MCF 10A (cell line): ENCODE measurements at regions not wholly inside any gene's neighbourhood (a gene's known extent, or its start where the extent isn't known, plus 50 kb on each side); places are given as distances from the start of the nearest gene placed in this dataset.

Experiments
- BruUV-seq: library from RNA; stranded (reverse); fragments of 400-500 nt; replicated peaks from 2 replicates; lab custom pipeline; 2021; lab: Mats Ljungman, UMichigan
- CTCF ChIA-PET: fragments of 300-600 bp; sonication (Branson Sonifier 250); formaldehyde crosslinking; extraction: SDS; loops from one replicate; lab custom pipeline; 2021; ENCODE audit warnings: antibody characterized with exemption, inconsistent platforms; lab: Yijun Ruan, JAX
- POLR2A ChIA-PET: fragments of 300-600, 350-650 bp; sonication (Branson Sonifier 250); formaldehyde crosslinking; extraction: SDS; loops from one replicate; lab custom pipeline; 2020; ENCODE audit warnings: antibody characterized with exemption, inconsistent platforms; lab: Yijun Ruan, JAX
- DNase-seq: peaks from one replicate; pipeline ENCODE4 v3.0.0-alpha.2; 2018; ENCODE audit not compliant: unreplicated experiment
- H3K27ac Mint-ChIP-seq: one replicate; pipeline ENCODE4 v1.8.0; 2022; ENCODE audit warnings: mild to moderate bottlenecking, low read depth, mixed read lengths; ENCODE audit not compliant: unreplicated experiment
- H3K27me3 Mint-ChIP-seq: one replicate; pipeline ENCODE4 v1.8.0; 2022; ENCODE audit warnings: mixed read lengths; ENCODE audit not compliant: insufficient read depth, unreplicated experiment
- H3K36me3 Mint-ChIP-seq: one replicate; pipeline ENCODE4 v1.8.0; 2022; ENCODE audit warnings: mild to moderate bottlenecking, moderate library complexity, mixed read lengths; ENCODE audit not compliant: insufficient read depth, unreplicated experiment
- H3K4me1 Mint-ChIP-seq: one replicate; pipeline ENCODE4 v1.8.0; 2022; ENCODE audit warnings: mixed read lengths; ENCODE audit not compliant: insufficient read depth, unreplicated experiment
- H3K4me3 Mint-ChIP-seq: one replicate; pipeline ENCODE4 v1.8.0; 2022; ENCODE audit warnings: mild to moderate bottlenecking, moderate library complexity, mixed read lengths; ENCODE audit not compliant: unreplicated experiment
- H3K9me3 Mint-ChIP-seq: one replicate; pipeline ENCODE4 v1.8.0; 2022; ENCODE audit warnings: mixed read lengths; ENCODE audit not compliant: unreplicated experiment
- intact Hi-C: fragments of 100-400 bp; cut with micrococcal nuclease; formaldehyde crosslinking; loops from 2 replicates; pipeline ENCODE4 v1.14.1; 2022
- TF ChIP-seq, protein P1 (sequence below): fragments of 200-600 bp; IDR thresholded peaks from one replicate; pipeline ENCODE4 v1.8.0; 2022; ENCODE audit warnings: antibody characterized with exemption, mild to moderate bottlenecking; ENCODE audit not compliant: unreplicated experiment

DNA sequence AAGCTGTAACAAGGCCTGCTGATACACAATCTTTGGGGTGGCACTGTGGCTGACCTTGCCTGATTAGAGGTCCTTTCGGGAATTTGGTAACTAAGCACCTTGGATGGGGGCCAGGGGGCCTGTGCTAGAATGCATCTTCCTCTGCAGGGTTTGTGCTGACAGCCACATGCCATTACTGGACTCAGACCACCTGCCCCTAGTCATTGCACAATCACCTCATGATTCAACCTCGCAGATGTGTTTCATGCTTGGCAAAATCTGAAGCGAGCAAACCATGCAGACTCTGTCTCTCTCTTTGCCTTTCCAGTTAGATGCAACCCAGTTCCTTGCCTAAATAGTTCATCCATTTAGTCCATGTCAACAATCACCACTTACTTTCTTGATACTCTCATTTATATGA is 96.5 kb upstream of the ERCC6L2 start:
- peak; percentile 88 for DNase-seq

DNA sequence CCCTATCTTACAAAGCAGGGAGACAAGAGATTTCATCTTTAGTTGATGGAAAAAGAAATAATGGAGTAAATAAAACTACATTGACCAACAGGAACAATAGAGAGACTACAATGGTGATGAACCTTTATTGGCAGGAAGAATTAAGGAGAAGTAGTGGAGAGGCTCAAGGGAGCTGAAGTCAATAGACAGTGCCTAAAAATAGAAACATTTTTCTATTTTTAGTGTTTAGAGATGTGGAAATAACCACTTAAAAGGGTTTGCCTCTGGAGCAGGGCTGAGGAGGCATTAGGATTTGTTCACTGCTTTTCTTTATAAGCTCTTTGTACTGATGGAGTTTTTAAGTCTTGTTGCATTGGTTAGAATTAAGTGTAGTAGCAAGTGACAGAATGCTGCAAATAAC is 98.4 kb upstream of the ERCC6L2 start:
- Mint-ChIP-seq H3K36me3 (no peaks in the 10 kb centered on the region), H3K27ac (no peak overlapping the region), H3K9me3 (no peaks in the 10 kb centered on the region), H3K4me1 (peaks cover 21% of the 10 kb centered on the region), H3K27me3 (no peaks in the 10 kb centered on the region), H3K4me3 (no peak overlapping the region)
- ChIA-PET POLR2A (interaction anchor here (0.8 kb wide), 1 partner anchor 16 kb away, joined by 4 read pairs; no protein-coding TSS in a partner anchor), CTCF (interaction anchor here (0.7 to 1.0 kb wide), 2 partner anchors 41 to 277 kb away, joined by 3 read pairs; no protein-coding TSS in a partner anchor)
- DNase-seq: no peak
- no TSS peak for BruUV-seq
- TF ChIP-seq, protein P1, sequence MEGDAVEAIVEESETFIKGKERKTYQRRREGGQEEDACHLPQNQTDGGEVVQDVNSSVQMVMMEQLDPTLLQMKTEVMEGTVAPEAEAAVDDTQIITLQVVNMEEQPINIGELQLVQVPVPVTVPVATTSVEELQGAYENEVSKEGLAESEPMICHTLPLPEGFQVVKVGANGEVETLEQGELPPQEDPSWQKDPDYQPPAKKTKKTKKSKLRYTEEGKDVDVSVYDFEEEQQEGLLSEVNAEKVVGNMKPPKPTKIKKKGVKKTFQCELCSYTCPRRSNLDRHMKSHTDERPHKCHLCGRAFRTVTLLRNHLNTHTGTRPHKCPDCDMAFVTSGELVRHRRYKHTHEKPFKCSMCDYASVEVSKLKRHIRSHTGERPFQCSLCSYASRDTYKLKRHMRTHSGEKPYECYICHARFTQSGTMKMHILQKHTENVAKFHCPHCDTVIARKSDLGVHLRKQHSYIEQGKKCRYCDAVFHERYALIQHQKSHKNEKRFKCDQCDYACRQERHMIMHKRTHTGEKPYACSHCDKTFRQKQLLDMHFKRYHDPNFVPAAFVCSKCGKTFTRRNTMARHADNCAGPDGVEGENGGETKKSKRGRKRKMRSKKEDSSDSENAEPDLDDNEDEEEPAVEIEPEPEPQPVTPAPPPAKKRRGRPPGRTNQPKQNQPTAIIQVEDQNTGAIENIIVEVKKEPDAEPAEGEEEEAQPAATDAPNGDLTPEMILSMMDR: no peak
- intact Hi-C loops: no loop called here

More for the DNA sequence above, 96.5 kb upstream of the ERCC6L2 start:
- Mint-ChIP-seq H3K9me3 (no peaks in the 10 kb centered on the region), H3K4me1 (peaks cover 30% of the 10 kb centered on the region), H3K4me3 (no peak overlapping the region), H3K27me3 (no peaks in the 10 kb centered on the region), H3K27ac (no peak overlapping the region), H3K36me3 (no peaks in the 10 kb centered on the region)
- intact Hi-C loops: no loop called here
- TF ChIP-seq, protein P1: no peak
- CTCF ChIA-PET: interaction anchor here (0.6 kb wide), 2 partner anchors 37 to 268 kb away, joined by 3 to 4 read pairs; no protein-coding TSS in a partner anchor
- no TSS peak for BruUV-seq
- POLR2A ChIA-PET: interaction anchor here (0.6 to 1.5 kb wide), 2 partner anchors 10 to 122 kb away, joined by 3 read pairs; no protein-coding TSS in a partner anchor

DNA sequence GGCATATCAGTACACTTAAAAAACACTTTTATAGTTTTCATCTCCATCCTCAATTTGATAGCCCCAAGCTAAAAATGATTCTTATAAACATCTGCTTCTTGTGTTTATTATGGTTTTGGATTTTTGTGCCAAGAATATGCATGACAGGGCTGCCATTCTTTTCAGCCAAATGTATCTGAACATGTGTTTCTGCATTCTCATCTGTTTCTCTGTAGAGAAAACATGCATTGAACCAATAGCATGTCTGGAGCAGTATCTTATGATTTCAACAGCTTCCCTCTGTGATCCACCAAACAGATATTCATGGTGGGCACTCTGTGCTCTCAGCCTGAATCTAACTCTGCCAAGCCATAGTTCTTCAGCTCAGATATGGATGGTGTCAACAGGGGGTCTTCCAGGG is 99.3 kb upstream of the ERCC6L2 start:
- no TSS peak for BruUV-seq
- no peak overlapping the region for H3K27ac Mint-ChIP-seq

DNA sequence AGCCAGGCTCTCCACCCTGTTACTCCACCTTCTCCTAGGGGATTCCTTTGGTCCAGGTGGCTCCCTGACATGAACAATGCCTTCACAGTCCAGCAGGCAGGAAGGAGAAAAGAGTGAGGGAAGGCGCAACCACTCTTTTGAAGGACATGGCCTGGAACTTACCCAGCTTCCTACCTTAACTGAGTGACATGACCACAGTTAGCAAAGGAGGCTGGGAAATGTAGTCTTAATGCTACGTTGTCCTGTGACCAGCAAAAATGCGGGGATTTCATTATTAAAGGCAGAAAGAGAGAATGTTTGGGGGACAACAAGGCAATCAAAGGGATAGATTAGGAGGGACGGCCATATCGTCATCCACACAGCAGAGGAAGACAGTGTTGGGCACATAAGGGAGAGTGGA is 100.3 kb upstream of the ERCC6L2 start:
- H3K4me1 Mint-ChIP-seq: peaks cover 21% of the 10 kb centered on the region
- CTCF ChIA-PET: no interaction called here
- BruUV-seq: no TSS peak
- H3K36me3 Mint-ChIP-seq: no peaks in the 10 kb centered on the region
- TF ChIP-seq, protein P1: no peak
- DNase-seq: no peak
- no peak overlapping the region for H3K27ac Mint-ChIP-seq
- POLR2A ChIA-PET: no interaction called here
- H3K4me3 Mint-ChIP-seq: no peak overlapping the region
- H3K9me3 Mint-ChIP-seq: no peaks in the 10 kb centered on the region
- H3K27me3 Mint-ChIP-seq: no peaks in the 10 kb centered on the region
- intact Hi-C loops: no loop called here

More for the DNA sequence above, 99.3 kb upstream of the ERCC6L2 start:
- TF ChIP-seq, protein P1: no peak
- Mint-ChIP-seq H3K4me1 (peaks cover 21% of the 10 kb centered on the region), H3K36me3 (no peaks in the 10 kb centered on the region), H3K27me3 (no peaks in the 10 kb centered on the region), H3K4me3 (no peak overlapping the region), H3K9me3 (no peaks in the 10 kb centered on the region)
- intact Hi-C loops: no loop called here
- DNase-seq: no peak
- CTCF ChIA-PET: no interaction called here
- POLR2A ChIA-PET: interaction anchor here (0.7 kb wide), 1 partner anchor 40 kb away, joined by 4 read pairs; no protein-coding TSS in a partner anchor
